GM12874 (cell line): ENCODE measurements at regions not wholly inside any gene's neighbourhood (a gene's known extent, or its start where the extent isn't known, plus 50 kb on each side); places are given as distances from the start of the nearest gene placed in this dataset.

Experiments
- CTCF ChIP-seq: IDR thresholded peaks from 2 replicates; pipeline ENCODE4 v1.5.1; 2011; ENCODE audit warnings: low read depth, mild to moderate bottlenecking, control low read depth, low read length, moderate library complexity; ENCODE audit not compliant: insufficient read depth

- no peak for TF ChIP-seq CTCF
Measured at GRCh38 chr11:21965221-21965620, 227.7 kb upstream of the ANO5 start.

DNA sequence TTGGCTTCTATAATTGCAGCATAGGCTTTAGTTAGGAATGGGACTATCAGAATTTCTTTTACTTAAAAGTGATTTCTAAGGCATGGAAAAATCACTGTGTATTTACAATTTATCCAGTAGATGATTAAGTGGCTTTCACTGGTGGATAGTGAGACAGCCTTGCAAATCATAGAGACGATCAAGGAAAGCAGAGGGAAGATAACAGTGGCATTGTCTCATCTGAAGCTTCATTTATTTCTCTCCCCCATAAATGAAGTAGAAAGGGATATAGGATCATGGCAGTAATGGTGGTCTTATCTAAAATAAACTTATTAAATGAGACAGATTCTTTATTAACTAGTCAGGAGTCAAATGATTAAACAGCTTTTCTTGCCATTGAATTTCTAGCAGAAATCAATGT, 224.2 kb upstream of the ANO5 start:
- TF ChIP-seq CTCF = no peak

DNA sequence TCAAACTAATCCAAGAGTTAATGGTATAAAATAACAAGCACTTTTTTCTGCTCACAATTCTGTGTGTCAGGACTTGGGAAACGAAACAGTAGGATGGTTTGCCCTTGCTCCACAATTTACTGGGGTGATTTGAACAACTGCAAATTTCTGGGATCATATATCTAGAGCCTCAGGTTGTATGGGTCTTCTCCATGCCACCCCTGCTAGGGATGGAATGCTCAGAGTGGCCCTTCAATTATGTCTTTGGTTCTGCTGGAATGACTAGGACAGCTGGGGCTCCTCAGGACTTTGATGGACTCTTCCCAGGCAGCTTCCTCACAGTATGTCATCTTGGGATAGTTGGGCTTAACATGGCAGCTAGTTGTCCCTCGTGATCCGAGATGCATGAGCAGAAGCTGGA, 223.0 kb upstream of the ANO5 start:
- no peak for TF ChIP-seq CTCF

GRCh38 chr11:21975242-21975641, 217.6 kb upstream of the ANO5 start:
- TF ChIP-seq CTCF = no peak

- TF ChIP-seq CTCF = no peak
Measured at GRCh38 chr11:21976210-21976609, 216.7 kb upstream of the ANO5 start.

DNA sequence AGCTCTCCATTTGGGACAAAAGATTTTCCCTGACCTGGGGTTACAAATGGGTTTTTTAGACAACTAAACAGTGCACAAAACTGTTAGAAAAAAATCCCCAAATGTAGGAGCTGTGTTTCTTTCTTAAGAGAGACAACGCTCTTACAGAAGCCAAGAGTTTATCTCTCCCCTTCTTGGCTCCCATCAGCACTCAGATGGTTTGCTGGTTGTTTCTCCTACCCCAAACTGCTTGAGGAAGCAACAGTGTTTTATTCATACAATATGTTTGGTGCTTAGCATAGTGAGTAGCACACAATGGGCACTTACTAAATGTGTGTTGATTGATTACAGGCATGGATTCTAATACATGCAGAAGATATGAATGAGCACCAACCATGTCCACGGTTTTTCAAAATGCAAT, 209.5 kb upstream of the ANO5 start:
- TF ChIP-seq CTCF = no peak

DNA sequence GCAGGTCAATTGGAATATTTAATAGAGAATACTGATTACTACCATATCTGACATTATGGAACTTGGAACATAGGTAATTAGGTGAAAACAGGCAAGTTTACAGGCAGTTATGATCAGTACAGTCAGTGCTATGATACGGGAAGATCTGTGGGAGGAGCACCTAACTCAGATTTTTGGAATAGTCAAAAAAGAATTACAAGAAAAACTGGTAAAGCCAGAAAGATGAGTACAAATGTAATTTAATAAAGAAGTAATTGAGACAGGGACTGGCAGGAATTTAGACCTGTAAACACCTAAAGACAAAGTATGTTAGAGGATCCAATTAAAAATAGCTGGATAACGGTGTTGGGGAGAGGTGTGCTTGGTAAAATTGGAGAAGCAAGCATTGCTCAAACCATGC, 206.5 kb upstream of the ANO5 start:
- TF ChIP-seq CTCF = no peak

DNA sequence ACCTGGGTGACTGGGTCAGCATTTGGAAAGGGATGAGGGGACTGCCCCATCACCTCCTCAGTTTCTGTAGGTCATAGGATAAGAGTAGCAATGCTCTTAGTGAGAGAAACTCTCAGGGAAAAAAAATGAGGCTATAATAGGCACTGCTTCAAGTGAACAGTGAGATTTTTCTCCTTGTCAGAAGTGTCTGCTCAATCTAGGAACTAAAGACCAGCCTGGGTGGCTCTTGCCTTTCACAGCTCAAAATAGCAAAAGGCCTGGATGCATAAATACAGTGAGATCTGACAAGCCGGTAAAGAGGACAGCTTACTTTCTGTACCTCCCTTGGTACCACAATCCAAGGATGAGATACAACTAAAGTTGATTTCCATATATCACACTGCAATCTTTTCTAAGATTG, 205.6 kb upstream of the ANO5 start:
- no peak for TF ChIP-seq CTCF
